ENCODE measurements at regions not wholly inside any gene's neighbourhood (a gene's known extent, or its start where the extent isn't known, plus 50 kb on each side); places are given as distances from the start of the nearest gene placed in this dataset.
"Not testable (repeated sequence)": the region's sequence is repeated elsewhere in the genome, so short reads cannot be mapped to it uniquely, and the experiment has no call there.

GRCh38 chr9:113678859-113679256 is 197.3 kb upstream of the ZNF618 start:
- Histone ChIP-seq H3K9me3 (no peaks in the 10 kb centered on the region), H3K27ac (no peak overlapping the region), H3K36me3 (no peaks in the 10 kb centered on the region), H3K4me3 (no peak overlapping the region), H3K27me3 (no peaks in the 10 kb centered on the region), H3K4me1 (peaks cover 6% of the 10 kb centered on the region)
- TF ChIP-seq POLR2AphosphoS5 (IDR thresholded peaks at IDR 0.05; ENCODE audit: insufficient read depth in 1 of 2, low read depth in 1 of 2) (no peak), POLR2A (IDR thresholded peaks at IDR 0.05) (no peak), CTCF (IDR thresholded peaks at IDR 0.05) (no peak)
- DNase-seq (ENCODE audit: extremely low spot score in 2 of 2): no peak
- intact Hi-C loops (cut with DNase I): no loop called here

GRCh38 chr9:113682297-113682771 is 193.8 kb upstream of the ZNF618 start:
- no peak for DNase-seq (ENCODE audit: extremely low spot score in 2 of 2)
- H3K4me1 ChIP-seq: no peaks in the 10 kb centered on the region
- intact Hi-C loops (cut with DNase I): no loop called here
- H3K27me3 ChIP-seq: no peaks in the 10 kb centered on the region
- peak; percentile 62 to 80 (median 65) for TF ChIP-seq CTCF (IDR thresholded peaks at IDR 0.05)
- no peak for TF ChIP-seq POLR2A (IDR thresholded peaks at IDR 0.05)
- no peak overlapping the region for H3K27ac ChIP-seq
- H3K4me3 ChIP-seq: no peak overlapping the region
- H3K36me3 ChIP-seq: no peaks in the 10 kb centered on the region
- no peaks in the 10 kb centered on the region for H3K9me3 ChIP-seq

GRCh38 chr9:113685636-113686035 is 190.5 kb upstream of the ZNF618 start:
- H3K4me1 ChIP-seq; H3K27me3 ChIP-seq; H3K4me3 ChIP-seq; H3K9me3 ChIP-seq; DNase-seq (ENCODE audit: extremely low spot score in 2 of 2); H3K27ac ChIP-seq; intact Hi-C loops (cut with DNase I); H3K36me3 ChIP-seq: not testable (repeated sequence)

- no peak overlapping the region for H3K27ac ChIP-seq
- DNase-seq (ENCODE audit: extremely low spot score in 2 of 2): no peak
- no peaks in the 10 kb centered on the region for H3K9me3 ChIP-seq
- H3K27me3 ChIP-seq: no peaks in the 10 kb centered on the region
- no peaks in the 10 kb centered on the region for H3K36me3 ChIP-seq
- intact Hi-C loops (cut with DNase I): no loop called here
- H3K4me3 ChIP-seq: peak overlapping the region in 1 of 2 donors; percentile 18
- H3K4me1 ChIP-seq: peaks cover 9% of the 10 kb centered on the region
- TF ChIP-seq CTCF (IDR thresholded peaks at IDR 0.05): no peak
- TF ChIP-seq POLR2A (IDR thresholded peaks at IDR 0.05): no peak
- TF ChIP-seq POLR2AphosphoS5 (IDR thresholded peaks at IDR 0.05; ENCODE audit: insufficient read depth in 1 of 2, low read depth in 1 of 2): no peak
Observed at GRCh38 chr9:113687107-113687679, 188.9 kb upstream of the ZNF618 start.

- H3K4me1 ChIP-seq: peaks cover 9% of the 10 kb centered on the region
- H3K27ac ChIP-seq: no peak overlapping the region
- H3K27me3 ChIP-seq: no peaks in the 10 kb centered on the region
- DNase-seq (ENCODE audit: extremely low spot score in 2 of 2): no peak
- intact Hi-C loops (cut with DNase I): no loop called here
- peak overlapping the region in 1 of 2 donors; percentile 18 for H3K4me3 ChIP-seq
- no peaks in the 10 kb centered on the region for H3K36me3 ChIP-seq
- H3K9me3 ChIP-seq: no peaks in the 10 kb centered on the region
- TF ChIP-seq POLR2A (IDR thresholded peaks at IDR 0.05) (no peak), CTCF (IDR thresholded peaks at IDR 0.05) (no peak), POLR2AphosphoS5 (IDR thresholded peaks at IDR 0.05; ENCODE audit: insufficient read depth in 1 of 2, low read depth in 1 of 2) (no peak)
Observed at GRCh38 chr9:113687680-113688371, 188.3 kb upstream of the ZNF618 start.
